OCI-LY1 (cell line): ENCODE measurements at regions not wholly inside any gene's neighbourhood (a gene's known extent, or its start where the extent isn't known, plus 50 kb on each side); places are given as distances from the start of the nearest gene placed in this dataset.

ENCODE experiments used
- H2AFZ ChIP-seq: fragments of 200-600 bp; sonication (generic), shearing (Covaris generic); 2 replicates; pipeline ENCODE4 v1.6.0; 2014; ENCODE audit warnings: antibody characterized with exemption, mild to moderate bottlenecking, low read length
- H3F3A ChIP-seq: fragments of 200-600 bp; sonication (generic), shearing (Covaris generic); 2 replicates; pipeline ENCODE4 v1.6.0; 2014; ENCODE audit warnings: mild to moderate bottlenecking, antibody characterized with exemption, low read length, moderate library complexity; ENCODE audit not compliant: insufficient read depth
- H3K27ac ChIP-seq: fragments of 200-600 bp; sonication (generic); 2 replicates; pipeline ENCODE4 v1.5.1; 2014; ENCODE audit warnings: low read length, mixed run types, mild to moderate bottlenecking, low read depth; ENCODE audit not compliant: poor library complexity, severe bottlenecking
- H3K27me3 ChIP-seq: fragments of 200-600 bp; sonication (generic); 2 replicates; pipeline ENCODE4 v1.6.0; 2014; ENCODE audit warnings: antibody characterized with exemption, mild to moderate bottlenecking, low read length, moderate library complexity; ENCODE audit not compliant: insufficient read depth
- H3K36me3 ChIP-seq: fragments of 200-600 bp; sonication (generic); 2 replicates; pipeline ENCODE4 v1.6.1; 2014; ENCODE audit warnings: mild to moderate bottlenecking, antibody characterized with exemption, low read length, moderate library complexity, mixed read lengths; ENCODE audit not compliant: insufficient read depth
- H3K4me1 ChIP-seq: fragments of 200-600 bp; sonication (generic); 2 replicates; pipeline ENCODE4 v1.5.1; 2014; ENCODE audit warnings: mild to moderate bottlenecking, low read length, moderate library complexity; ENCODE audit not compliant: insufficient read depth, severe bottlenecking
- H3K4me2 ChIP-seq: fragments of 200-600 bp; sonication (generic), shearing (Covaris generic); 2 replicates; pipeline ENCODE4 v1.6.1; 2014; ENCODE audit warnings: low read length
- H3K4me3 ChIP-seq: fragments of 200-600 bp; sonication (generic); 2 replicates; pipeline ENCODE4 v1.5.1; 2014; ENCODE audit warnings: low read length, low read depth, mild to moderate bottlenecking, mixed read lengths; ENCODE audit not compliant: poor library complexity, severe bottlenecking
- H3K79me2 ChIP-seq: fragments of 200-600 bp; shearing (Covaris generic); 2 replicates; pipeline ENCODE4 v1.6.1; 2016; ENCODE audit warnings: mixed run types, low read length, mixed read lengths; ENCODE audit not compliant: insufficient read depth
- H3K9ac ChIP-seq: fragments of 200-600 bp; sonication (generic), shearing (Covaris generic); 2 replicates; pipeline ENCODE4 v1.6.1; 2014; ENCODE audit warnings: mild to moderate bottlenecking, low read length, mixed read lengths
- H3K9me2 ChIP-seq: fragments of 200-600 bp; sonication (generic), shearing (Covaris generic); 2 replicates; pipeline ENCODE4 v1.6.1; 2014; ENCODE audit warnings: low read depth, mild to moderate bottlenecking, low read length, mixed read lengths
- H3K9me3 ChIP-seq: fragments of 200-600 bp; shearing (Covaris generic); 2 replicates; pipeline ENCODE4 v1.6.1; 2014; ENCODE audit warnings: low read length, mixed read lengths
- H4K20me1 ChIP-seq: fragments of 200-600 bp; sonication (generic), shearing (Covaris generic); 2 replicates; pipeline ENCODE4 v1.6.0; 2016; ENCODE audit warnings: mild to moderate bottlenecking, low read length; ENCODE audit not compliant: insufficient read depth
- CTCF ChIP-seq: fragments of 200-600 bp; sonication (generic), shearing (Covaris generic); IDR thresholded peaks from 2 replicates; pipeline ENCODE4 v1.5.1; 2017; ENCODE audit warnings: mild to moderate bottlenecking, antibody characterized with exemption, low read length, moderate library complexity, mixed read lengths
- EZH2 ChIP-seq: fragments of 200-600 bp; sonication (generic), shearing (Covaris generic); IDR thresholded peaks from 2 replicates; pipeline ENCODE4 v1.8.0; 2017; ENCODE audit warnings: borderline replicate concordance, mixed run types, mild to moderate bottlenecking, antibody characterized with exemption, low read length, moderate library complexity, mixed read lengths

GRCh38 chr13:38518328-38518727 lies 168.5 kb upstream of the FREM2 start:
- TF ChIP-seq CTCF (no peak), EZH2 (no peak)
- Histone ChIP-seq H4K20me1 (no peaks in the 10 kb centered on the region), H3K4me1 (no peaks in the 10 kb centered on the region), H2AFZ (no peak overlapping the region), H3K9ac (no peak overlapping the region), H3K4me2 (no peak overlapping the region), H3K79me2 (no peaks in the 10 kb centered on the region), H3K27me3 (no peaks in the 10 kb centered on the region), H3K9me2 (no peaks in the 10 kb centered on the region), H3F3A (no peaks in the 10 kb centered on the region), H3K36me3 (no peaks in the 10 kb centered on the region), H3K9me3 (no peaks in the 10 kb centered on the region), H3K27ac (no peak overlapping the region), H3K4me3 (no peak overlapping the region)

- Histone ChIP-seq H3K4me2 (no peak overlapping the region), H2AFZ (no peak overlapping the region), H3K9me3 (no peaks in the 10 kb centered on the region), H3F3A (no peaks in the 10 kb centered on the region), H3K27me3 (no peaks in the 10 kb centered on the region), H3K27ac (no peak overlapping the region), H3K79me2 (no peaks in the 10 kb centered on the region), H3K9ac (no peak overlapping the region), H3K4me1 (no peaks in the 10 kb centered on the region), H4K20me1 (no peaks in the 10 kb centered on the region), H3K36me3 (no peaks in the 10 kb centered on the region), H3K4me3 (no peak overlapping the region), H3K9me2 (no peaks in the 10 kb centered on the region)
- TF ChIP-seq EZH2 (no peak), CTCF (no peak)
These were observed 167.5 kb upstream of the FREM2 start for GRCh38 chr13:38519229-38519911.

GRCh38 chr13:38520041-38520440 lies 166.8 kb upstream of the FREM2 start:
- Histone ChIP-seq H3K79me2 (no peaks in the 10 kb centered on the region), H3K4me1 (no peaks in the 10 kb centered on the region), H3K4me2 (no peak overlapping the region), H3K9me2 (no peaks in the 10 kb centered on the region), H3K27ac (no peak overlapping the region), H3K9ac (no peak overlapping the region), H4K20me1 (no peaks in the 10 kb centered on the region), H3K4me3 (no peak overlapping the region), H3K27me3 (no peaks in the 10 kb centered on the region), H3F3A (no peaks in the 10 kb centered on the region), H3K9me3 (no peaks in the 10 kb centered on the region), H2AFZ (no peak overlapping the region), H3K36me3 (no peaks in the 10 kb centered on the region)
- TF ChIP-seq EZH2, result no peak
- TF ChIP-seq CTCF, result no peak
